GM18907 (cell line): ENCODE measurements at regions not wholly inside any gene's neighbourhood (a gene's known extent, or its start where the extent isn't known, plus 50 kb on each side); places are given as distances from the start of the nearest gene placed in this dataset.
"Not testable (repeated sequence)": the region's sequence is repeated elsewhere in the genome, so short reads cannot be mapped to it uniquely, and the experiment has no call there.

Experiments used
- ATAC-seq: cut with Tn5 transposase; IDR thresholded peaks from one replicate; pipeline ENCODE4 v1.9.1; 2021; ENCODE audit warnings: mild to moderate bottlenecking, moderate library complexity; ENCODE audit not compliant: unreplicated experiment

DNA sequence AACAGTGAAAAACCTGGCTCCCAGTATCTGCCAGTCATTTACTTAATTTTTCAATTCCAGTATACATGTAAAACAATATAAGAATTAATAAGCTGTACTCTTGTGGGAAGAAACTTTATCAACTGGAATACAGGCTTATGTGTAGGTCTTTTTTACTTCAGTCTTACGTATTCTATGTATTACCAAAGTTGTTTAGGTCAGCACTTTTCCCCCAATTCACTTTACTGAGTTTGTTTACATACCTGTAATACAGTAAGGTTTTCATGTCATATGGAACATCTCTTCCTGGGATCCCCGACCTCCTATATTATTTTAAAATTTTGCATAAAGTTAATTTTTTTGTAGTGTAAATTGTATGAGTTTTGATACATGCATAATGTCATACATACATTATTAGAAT is 181.8 kb upstream of the OLFM3 start:
- ATAC-seq: no peak

DNA sequence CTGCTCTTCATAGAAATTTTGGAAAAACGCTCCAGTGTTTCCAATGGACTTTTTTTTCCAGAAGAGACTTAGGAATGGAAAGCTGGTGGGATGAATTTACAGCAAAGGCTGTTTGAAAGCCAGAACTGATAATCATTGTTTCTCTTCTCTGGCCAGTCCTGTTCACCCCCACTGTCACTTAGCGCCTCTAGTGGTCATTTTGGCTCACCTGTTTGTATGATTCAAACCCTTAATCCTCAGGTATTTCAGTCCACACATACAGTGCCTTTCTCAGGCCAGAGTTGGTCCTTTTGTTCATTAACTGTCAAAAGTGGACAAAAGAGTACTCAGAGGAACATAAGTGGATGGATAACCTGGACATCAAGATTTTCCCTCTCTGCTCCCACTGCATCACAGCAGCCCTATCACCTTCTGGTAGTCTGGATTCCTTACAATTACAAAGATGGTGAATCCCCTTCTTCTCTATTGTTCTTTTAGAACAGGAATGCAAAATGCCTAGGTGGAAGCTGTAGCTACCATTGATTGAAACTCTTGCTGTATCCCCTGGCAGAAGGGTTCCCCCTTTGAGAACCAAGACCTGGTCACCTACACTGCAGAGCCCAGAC is 177.6 kb upstream of the OLFM3 start:
- peak; percentile 89 for ATAC-seq

DNA sequence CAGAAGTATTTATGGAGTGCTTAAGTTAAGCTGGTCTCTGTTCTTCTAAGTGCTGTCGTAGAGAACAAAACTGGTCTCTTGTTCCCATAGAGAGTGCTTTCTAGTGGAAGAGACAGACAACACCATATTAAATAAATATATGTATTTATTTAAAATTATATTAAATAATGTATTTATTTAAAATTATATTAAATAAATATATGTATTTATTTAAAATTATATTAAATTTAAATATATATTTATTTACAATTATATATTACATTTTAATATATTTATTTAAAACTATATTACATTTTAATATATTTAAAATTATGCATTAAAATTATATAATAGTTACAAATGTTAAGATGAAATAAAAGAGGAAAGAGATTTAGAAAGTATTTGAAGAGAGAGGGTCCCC is 175.5 kb upstream of the OLFM3 start:
- ATAC-seq: no peak

DNA sequence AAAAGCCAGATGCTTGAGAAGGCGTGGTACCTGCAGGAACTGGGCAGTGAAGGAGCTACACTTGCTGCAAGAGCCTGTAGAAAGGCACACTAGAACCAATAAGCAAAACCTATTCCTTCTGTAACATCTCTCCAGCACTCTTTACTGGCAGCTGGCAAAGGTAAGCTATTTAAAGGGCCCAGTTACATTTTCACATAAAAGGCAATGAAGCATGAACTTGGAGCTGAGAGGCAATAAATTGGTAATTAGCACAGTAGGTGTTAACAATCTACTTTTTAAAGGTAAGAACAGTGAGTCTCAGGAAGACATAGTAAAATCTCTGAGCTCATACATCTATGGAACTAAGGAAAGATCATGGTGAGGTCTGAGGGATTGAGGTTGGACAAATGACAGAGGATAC is 167.1 kb upstream of the OLFM3 start:
- ATAC-seq: no peak

DNA sequence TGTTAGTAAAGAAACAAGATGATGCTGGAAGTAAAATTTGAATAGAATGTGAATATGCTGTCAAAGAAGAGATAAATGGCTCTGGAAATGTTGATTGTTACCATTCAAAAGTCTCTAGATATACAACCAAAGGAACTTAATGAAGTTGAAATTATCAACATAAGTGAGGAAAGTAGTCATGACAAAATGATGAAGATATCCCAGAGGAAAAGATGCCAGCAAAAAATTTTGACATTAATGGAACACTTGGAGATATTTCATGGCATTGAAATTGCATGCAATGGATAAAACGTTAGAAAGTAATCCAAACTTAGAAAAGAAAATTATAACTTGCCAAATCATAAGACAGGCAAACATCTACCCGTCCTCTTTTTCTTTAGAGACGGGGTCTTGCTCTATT is 154.5 kb upstream of the OLFM3 start:
- ATAC-seq: no peak

DNA sequence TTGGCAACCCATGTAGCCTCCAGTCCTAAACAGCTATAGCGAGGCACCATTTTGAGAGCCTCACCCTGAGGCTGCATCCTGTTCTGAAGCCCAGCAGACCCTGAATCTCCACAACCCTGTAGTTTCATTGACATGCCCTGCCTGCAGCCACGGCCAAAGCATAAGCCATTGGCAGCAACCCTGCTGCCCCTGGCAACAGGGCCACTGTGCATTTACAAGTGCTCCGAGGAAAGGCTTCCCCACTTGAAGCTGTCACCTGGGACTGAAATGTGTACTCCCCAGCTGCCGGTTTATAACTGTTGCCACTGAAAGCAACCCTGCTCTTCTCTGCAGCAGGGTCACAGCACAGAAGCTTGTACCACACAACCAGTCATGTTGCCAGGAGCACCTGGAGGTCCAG is 124.2 kb upstream of the OLFM3 start:
- no peak for ATAC-seq

DNA sequence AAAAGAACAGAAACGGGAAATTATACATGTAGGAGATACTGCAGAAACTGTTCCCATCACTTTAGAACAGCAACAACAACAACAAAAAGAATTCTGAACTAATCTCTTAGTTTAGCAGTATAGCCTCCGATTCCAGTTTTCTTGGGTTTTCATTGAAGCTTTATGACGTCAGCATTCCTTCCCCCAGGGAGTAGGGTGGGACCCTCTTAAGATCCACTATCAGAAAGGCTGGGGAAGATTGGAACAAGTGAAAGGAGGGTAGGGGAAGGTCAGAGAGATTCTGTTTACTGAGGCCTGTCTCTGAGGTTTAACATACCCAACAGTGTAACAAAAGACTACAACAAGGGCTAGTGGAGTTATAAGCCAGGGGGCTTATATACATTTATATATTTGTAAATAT is 121.4 kb upstream of the OLFM3 start:
- no peak for ATAC-seq

DNA sequence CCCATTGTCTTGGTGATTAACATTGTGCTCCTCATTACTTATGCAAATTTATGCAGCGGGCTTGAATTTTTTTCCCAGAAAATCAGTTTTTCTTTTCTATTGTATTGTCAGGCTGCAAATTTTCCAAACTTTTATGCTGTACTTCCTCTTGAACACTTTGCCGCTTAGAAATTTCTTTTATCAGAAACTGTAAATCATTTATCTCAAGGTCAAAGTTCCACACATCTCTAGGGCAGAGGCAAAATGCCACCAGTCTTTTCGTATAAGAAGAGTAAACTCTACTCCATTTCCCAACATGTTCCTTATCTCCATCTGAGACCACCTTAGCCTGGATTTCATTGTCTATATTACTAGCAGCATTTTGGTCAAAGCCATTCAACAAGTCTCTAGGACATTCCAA is 113.9 kb upstream of the OLFM3 start:
- no peak for ATAC-seq

DNA sequence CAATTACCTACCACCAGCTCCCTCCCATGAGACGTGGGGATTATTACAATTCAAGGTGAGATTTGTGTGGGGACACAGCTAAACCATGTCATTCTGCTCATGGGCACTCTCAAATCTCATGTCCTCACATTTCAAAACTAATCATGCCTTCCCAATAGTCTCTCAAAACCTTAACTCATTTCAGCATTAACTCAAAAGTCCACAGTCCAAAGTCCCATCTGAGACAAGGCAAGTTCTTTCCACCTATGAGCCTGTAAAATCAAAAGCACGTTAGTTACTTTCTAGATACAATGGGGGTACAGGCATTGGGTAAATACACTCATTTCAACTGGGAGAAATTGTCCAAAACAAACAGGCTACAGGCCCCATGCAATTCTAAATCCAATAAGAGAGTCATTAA is 112.8 kb upstream of the OLFM3 start:
- not testable (repeated sequence) for ATAC-seq

DNA sequence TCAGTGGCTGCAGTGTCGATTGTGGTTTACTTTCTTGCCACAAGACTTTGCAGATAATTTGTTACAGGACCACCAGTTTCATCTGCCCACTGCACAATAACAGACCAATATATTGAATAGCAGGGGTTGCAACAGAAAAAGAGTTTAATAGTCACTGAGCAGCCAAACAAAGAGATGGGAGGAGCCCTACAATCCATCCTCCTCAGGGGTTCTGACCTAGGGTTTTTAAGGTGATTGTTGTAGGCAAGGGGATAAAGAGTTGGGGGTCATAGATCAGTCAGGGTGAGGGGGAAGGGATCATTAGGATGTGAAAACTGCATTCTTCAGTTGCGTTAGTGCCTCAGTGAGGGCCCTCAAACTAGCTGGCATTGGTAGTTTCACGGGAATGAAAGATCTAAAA is 110.7 kb upstream of the OLFM3 start:
- ATAC-seq: no peak

DNA sequence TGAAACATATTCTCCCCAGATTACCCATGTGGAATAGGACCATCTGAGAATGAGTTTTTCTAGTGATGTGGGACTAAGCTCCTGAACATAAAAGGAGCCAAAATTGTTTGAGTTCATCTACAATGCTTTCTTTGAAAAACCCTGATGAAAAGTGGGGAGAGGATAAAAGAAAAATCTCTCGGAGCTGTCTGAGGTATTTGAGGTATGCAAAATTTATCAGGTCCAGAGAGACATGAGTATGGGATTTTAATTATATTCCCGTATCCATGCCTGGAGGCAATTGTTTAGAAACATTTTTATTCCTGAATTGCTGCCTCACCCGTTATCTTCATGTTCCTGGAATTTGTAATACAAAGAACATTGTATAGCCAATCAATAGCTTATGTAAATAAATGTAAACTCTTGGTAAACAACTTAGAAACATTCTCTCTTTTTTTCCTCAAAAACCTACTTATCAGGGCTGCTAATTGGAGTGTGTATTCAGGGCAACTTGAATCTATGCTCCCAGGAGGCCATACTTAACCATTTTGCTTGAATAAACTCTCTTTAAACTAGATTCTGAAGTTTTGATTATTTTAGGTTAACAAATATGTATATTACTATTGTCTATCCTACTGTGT is 109.3 kb upstream of the OLFM3 start:
- no peak for ATAC-seq

DNA sequence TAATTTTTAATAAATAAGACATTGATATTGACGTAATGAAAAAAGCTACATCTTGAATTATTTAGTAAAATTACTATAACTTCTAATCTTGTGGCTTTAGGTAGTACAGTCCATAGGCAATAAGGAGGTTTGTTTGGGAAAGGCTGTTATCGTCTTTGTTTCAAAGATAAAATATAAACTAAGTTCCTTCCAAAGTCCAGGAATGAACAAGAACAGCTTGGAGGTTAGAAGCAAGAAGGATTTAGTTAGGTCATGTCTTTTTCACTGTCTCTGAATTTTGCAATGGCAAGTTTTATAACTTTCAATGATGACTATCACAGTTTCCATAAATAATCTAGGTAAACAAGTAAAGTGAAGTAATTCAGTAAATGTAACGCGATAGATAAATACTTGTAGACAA is 106.9 kb upstream of the OLFM3 start:
- ATAC-seq: no peak

DNA sequence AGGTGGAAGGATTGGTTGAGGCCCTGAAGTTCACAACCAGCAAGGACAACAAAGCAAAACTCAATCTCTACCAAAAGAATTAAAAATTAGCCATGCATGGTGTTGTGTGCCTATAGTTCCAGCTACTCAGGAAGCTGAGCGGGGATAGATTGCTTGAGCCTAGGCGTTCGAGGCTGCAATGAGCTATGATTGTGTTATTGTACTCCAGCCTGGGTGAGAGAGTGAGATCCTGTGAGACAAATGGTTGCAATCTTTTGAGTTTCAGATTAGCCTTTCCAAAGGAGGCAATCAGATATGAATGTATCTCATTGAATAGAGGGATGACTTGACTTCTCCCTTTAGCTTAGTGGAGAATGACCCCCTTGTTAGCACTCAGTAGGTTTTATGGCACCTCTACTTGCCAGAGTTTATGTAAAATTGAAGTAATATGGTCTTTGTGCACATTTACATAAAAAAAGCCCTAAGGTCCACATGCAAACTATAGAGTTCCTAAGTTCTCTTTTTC is 105.6 kb upstream of the OLFM3 start:
- no peak for ATAC-seq

DNA sequence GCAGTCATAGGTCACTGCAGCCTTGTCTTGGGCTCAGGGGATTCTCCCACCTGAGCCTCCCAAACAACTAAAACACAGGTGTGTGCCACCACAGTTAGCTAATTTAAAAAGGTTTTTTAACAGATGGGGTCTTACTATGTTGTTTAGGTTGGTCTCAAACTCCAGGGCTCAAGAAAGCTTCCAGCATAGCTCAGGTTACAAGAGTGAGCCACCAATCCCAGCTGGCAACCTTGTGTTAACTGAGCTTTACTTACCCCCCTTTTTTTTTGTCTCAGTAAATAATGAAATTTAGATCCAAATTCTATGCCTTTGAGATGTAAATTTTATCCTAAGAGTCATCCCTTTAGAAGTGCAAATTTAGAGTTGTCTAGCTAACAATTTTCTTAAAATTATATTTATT is 103.9 kb upstream of the OLFM3 start:
- ATAC-seq: no peak

DNA sequence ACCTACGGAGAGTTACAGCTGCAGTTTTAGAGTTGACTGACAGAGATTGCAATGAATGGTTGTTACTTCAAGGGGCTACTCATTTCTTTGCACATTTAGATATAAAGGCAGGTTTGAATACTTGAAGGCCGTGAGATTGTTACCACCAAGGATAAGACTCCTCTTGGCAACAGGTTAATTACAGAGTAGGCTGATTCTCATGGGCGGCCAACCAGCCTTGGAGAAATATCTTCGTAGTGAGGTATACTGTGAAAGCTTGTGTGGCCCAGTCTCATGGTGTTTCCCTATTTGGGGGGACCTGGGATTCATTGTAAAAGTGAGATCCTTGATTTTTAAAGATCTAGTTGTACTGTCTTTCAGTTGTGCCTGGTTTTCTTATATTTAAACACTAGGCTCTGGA is 103.2 kb upstream of the OLFM3 start:
- no peak for ATAC-seq

DNA sequence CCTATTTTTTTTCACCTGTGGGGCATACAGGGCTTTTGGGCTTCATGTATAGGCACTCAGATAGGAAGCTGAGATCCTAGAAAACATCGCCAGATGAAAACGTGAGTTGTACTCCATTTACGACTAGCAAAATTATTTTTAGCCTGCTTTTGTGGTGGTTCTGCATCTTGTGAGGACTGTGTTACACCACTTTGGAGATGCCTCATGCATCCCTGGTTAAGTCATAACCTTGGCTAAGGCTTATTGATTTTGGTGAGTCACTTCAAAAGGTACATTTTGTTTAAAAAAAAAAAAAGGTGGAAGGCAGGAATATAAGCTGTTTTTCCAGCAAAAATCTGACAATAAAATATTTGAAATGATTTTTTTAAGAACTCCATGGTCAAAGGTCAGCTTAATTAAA is 101.8 kb upstream of the OLFM3 start:
- no peak for ATAC-seq

DNA sequence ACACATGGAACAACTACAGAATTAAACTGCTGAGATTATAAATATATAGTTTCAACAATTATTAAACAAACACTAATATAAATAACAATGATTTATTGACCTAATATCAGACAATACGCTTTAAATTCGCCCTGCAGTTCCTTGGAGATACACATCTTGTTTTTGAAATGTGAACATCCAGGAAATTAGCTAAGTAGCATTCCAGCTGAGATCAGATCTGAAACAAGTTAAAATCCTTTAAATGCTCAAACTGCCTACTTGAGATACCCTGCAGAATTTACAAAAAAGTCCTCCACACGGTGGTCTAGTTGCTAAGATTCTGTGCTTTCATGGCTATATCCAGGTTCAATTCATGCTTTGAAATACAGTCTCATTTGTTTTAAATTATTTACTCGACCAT is 101.4 kb upstream of the OLFM3 start:
- ATAC-seq: no peak

DNA sequence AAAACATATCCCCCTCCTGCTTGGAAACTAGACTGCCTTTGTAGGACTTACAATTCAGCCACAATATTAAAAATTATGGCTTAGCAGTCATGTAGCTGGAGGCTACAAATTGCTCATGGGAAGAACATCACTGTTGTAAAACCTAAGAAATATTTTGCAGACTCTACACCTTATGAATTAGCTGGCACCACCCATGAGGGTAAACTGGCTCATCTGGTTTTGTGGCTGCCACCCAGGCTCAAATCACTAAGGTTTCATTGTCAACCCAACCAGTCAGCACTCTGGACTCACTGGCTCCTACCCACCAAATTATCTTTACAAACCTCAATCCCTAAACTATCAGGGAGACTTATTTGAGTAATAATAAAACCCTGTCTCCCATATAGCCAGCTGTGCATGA is 100.7 kb upstream of the OLFM3 start:
- ATAC-seq: no peak

DNA sequence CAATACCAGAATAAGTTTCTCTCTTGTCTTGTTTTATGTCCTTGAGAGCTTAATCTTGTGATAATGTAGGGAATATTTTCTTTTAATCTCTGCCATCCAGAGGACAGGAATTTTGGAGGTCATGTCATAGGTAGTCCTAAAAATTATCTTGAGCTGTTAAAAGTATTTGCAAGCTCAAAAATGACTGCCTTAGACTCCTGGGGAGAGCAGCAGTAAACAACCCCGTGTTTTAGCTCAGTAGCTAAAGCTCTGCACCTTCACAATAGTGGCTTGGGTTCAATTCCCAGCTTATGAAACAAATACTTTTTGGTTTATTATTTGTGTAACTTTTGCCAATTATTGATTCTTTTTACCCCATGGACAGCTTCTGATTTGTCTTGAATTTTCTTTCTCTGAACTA is 99.4 kb upstream of the OLFM3 start:
- no peak for ATAC-seq

DNA sequence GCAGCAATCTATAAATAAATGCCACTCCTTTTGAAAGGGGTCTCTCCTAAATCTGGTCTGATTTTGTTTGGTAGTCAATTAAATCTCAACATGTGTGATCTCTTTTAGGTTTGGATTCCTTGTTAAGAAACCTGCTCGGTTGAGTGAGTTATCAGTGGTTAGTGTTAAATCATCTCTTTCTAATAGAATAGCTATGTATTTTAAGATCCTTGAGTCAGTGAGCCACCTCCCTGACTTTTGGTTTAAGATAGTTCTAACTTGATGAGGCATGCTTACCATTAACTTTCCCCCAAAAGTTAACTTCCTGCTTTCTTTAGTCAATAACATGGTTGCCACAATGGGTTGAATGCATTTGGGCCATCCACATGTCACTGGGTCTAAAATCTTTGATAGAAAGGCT is 93.1 kb upstream of the OLFM3 start:
- ATAC-seq: no peak

DNA sequence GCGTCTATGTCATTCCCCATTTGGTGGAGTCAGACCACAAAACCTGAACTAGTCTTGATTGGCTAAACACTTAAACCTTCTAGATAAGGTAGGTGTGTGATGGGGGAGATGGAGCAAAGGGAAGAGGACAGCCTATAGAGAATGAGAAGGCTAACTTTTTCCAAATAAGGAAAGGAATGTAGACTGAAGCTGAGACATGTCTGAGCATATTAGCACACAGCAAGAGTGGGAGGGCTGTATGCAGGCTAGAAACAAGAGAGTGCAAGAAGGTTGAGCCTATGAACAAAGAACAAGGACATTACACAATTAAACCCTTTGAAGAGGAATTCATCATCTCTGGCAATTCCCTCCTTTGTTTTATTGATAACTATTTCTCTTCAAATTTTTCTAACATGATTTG is 89.2 kb upstream of the OLFM3 start:
- no peak for ATAC-seq

DNA sequence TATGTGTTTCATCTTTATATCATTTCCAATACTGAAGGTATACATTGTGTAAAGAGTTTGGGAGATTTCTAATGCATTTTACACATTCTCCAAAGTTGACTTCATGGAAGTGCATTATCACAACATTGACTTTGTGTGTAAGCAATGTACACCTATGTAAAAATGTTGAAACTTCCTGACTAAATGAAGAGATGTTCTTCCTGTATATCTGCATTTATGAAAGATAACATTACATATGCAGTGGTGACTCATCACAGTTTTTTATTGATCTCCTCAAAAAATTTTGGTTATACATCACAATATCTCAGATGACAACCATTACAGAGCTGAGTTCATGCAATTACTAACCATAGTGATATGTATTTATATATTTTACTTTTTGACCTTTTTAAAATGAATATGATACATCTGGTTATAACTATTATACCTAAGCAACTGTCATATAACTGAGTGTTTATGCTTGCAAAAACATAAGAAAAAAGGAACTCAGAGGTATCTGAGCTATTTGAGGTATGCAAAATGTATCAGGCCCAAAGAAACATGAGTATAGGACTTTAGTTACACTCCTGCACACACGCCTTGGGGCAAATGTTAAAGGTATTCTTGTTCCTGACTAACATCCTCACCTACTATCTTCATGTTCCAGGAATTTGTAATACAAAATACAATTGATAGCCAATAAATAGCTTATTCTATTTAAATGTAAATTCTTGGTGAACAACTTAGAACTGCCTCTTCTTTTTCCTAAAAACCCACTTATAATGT is 88.2 kb upstream of the OLFM3 start:
- ATAC-seq: no peak
